ENCODE measurements at regions not wholly inside any gene's neighbourhood (a gene's known extent, or its start where the extent isn't known, plus 50 kb on each side); places are given as distances from the start of the nearest gene placed in this dataset.
"Not testable (repeated sequence)": the region's sequence is repeated elsewhere in the genome, so short reads cannot be mapped to it uniquely, and the experiment has no call there.

- H3K23me2 ChIP-seq (ENCODE audit: low read depth, low read length); H3K79me2 ChIP-seq (ENCODE audit: control insufficient read depth in 1 of 2, insufficient read depth in 2 of 2, low read length in 2 of 2); DNase-seq (ENCODE audit: low read depth in 1 of 2, low spot score in 2 of 2); H4K91ac ChIP-seq (replicated peaks; ENCODE audit: insufficient read length, low read length); H3K56ac ChIP-seq (replicated peaks; ENCODE audit: insufficient read length, low read depth, low read length); H3K79me1 ChIP-seq (ENCODE audit: low read depth, low read length); H3K27me3 ChIP-seq (replicated peaks in 1 of 4; ENCODE audit: control insufficient read depth in 3 of 4, extremely low read depth in 1 of 4, insufficient read depth in 3 of 4, low read length in 3 of 4); H3K9ac ChIP-seq (replicated peaks in 1 of 4; ENCODE audit: extremely low read depth in 1 of 4, low read depth in 3 of 4, low read length in 3 of 4); H3K4me1 ChIP-seq (replicated peaks in 1 of 4; ENCODE audit: control insufficient read depth in 3 of 4, insufficient read depth in 4 of 4, low read length in 3 of 4); H2AFZ ChIP-seq (ENCODE audit: low read length); H3K9me3 ChIP-seq (ENCODE audit: insufficient read depth in 2 of 2, low read depth in 1 of 2, low read length in 1 of 2); H3K4ac ChIP-seq (replicated peaks; ENCODE audit: insufficient read length, low read depth, low read length); FAIRE-seq; H2BK20ac ChIP-seq (ENCODE audit: low read length); CTCF ChIA-PET (ENCODE audit: partially characterized antibody); H4K5ac ChIP-seq (ENCODE audit: insufficient read length, low read depth, low read length); POLR2A ChIA-PET (ENCODE audit: partially characterized antibody); H2BK5ac ChIP-seq (ENCODE audit: low read depth, low read length); H4K8ac ChIP-seq (ENCODE audit: extremely low read depth, insufficient read depth, low read length); H4K20me1 ChIP-seq (replicated peaks in 1 of 2; ENCODE audit: control insufficient read depth in 1 of 2, insufficient read depth in 2 of 2, low read length in 2 of 2); H2AK5ac ChIP-seq (ENCODE audit: low read depth, low read length); H2BK12ac ChIP-seq (ENCODE audit: low read depth, low read length); H3K23ac ChIP-seq (ENCODE audit: insufficient read length); H3K27ac ChIP-seq (ENCODE audit: low read depth, low read length); H2BK120ac ChIP-seq (replicated peaks; ENCODE audit: low read depth, low read length); H3K18ac ChIP-seq (ENCODE audit: extremely low read depth, low read length); H2BK15ac ChIP-seq (ENCODE audit: low read length); H3K14ac ChIP-seq (ENCODE audit: insufficient read length): not testable (repeated sequence)
- TF ChIP-seq POLR2A (IDR thresholded peaks at IDR 0.05; ENCODE audit: control extremely low read depth in 1 of 2, low read depth in 2 of 2, low read length in 2 of 2) (peak in 1 of 2 experiments; percentile 57; a peak in 2 of 3 replicates), POLR2AphosphoS5 (IDR thresholded peaks at IDR 0.05; ENCODE audit: low read depth, low read length) (peak; percentile 74)
- Histone ChIP-seq H3K36me3 (ENCODE audit: control insufficient read depth in 2 of 4, insufficient read depth in 4 of 4, low read length in 3 of 4) (peaks cover 0 to 23% (median 4%) of the 10 kb centered on the region in 4 experiments; a peak in 6 of 8 replicates), H3K4me2 (ENCODE audit: insufficient read depth in 1 of 2, low read depth in 2 of 2, low read length in 2 of 2) (peak overlapping the region in 1 of 2 experiments; percentile 35; a peak in 2 of 4 replicates), H3K4me3 (ENCODE audit: extremely low read depth in 1 of 4, insufficient read depth in 2 of 4, low read depth in 3 of 4, low read length in 4 of 4) (peak overlapping the region in 1 of 4 experiments; percentile 27; a peak in 1 of 8 replicates)
- WGBS, 2 experiments (ENCODE audit: extremely low coverage in 1 of 2, insufficient coverage in 1 of 2, insufficient read length in 1 of 2, insufficient replicate concordance in 2 of 2, low coverage in 1 of 2, low lambda C conversion rate in 2 of 2, missing lambda C conversion rate in 1 of 2) = 75% methylated on average over 4 of the region's 4 CpGs; no CpG with 5 or more reads in 1 of the 2 experiments
Measured at GRCh38 chr5:7263398-7264015, 132.4 kb upstream of the ADCY2 start.

Measured in H1 (cell line).